C4-2B (cell line): ENCODE measurements at regions not wholly inside any gene's neighbourhood (a gene's known extent, or its start where the extent isn't known, plus 50 kb on each side); places are given as distances from the start of the nearest gene placed in this dataset.

Experiments
- H3K27ac ChIP-seq: fragments of 450-650 bp; 2 replicates; pipeline ENCODE4 v1.5.1; 2017
- CTCF ChIP-seq: fragments of 450-650 bp; conservative IDR thresholded peaks from 2 replicates; pipeline ENCODE4 v1.5.1; 2017; ENCODE audit warnings: mild to moderate bottlenecking
- ZFX ChIP-seq: fragments of 450-650 bp; IDR thresholded peaks from 2 replicates; pipeline ENCODE4 v1.6.1; 2017

DNA sequence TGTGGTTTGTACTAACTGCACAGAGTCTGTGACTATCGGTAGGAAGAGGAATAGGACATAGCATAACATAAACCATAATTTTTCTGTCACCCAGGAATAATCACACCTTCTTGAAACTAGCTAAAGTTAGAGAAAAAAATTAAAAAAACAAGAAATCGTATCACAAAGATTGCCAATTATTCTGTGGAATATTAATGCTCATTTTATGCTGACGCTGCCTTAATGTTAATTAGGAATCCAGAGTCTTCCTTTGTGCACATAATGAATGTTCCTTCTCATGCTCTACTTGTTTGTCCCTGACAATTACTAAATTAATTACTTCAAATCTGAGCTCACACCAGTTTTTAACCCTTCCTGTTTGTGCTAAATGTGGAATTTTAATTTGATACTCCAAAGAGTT, 772.7 kb upstream of the EPHA5 start:
- TF ChIP-seq CTCF (no peak), ZFX (no peak)
- H3K27ac ChIP-seq: no peak overlapping the region

DNA sequence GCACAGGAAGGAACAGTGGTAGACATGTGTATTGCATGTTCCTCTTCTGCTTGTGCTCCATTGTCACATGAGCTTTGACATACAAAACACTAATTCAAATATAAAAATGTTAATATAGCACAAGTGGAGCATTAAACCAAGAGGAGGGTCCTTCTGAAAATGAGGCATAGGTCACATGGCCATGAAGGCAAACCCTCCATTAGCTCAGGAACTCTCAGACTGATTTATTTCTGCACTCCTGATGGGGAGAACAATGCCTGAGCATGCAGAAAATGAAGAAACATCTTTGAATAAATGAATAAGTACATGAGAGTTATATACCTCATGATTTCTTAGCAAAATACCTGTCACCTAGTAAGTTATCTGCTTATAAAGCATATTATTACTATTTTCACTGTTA, 769.2 kb upstream of the EPHA5 start:
- H3K27ac ChIP-seq: no peak overlapping the region
- TF ChIP-seq CTCF: no peak; the same call in 1 of the 2 replicates

- no peak for TF ChIP-seq ZFX
- TF ChIP-seq CTCF: no peak
- no peak overlapping the region for H3K27ac ChIP-seq
These were observed 763.4 kb upstream of the EPHA5 start for GRCh38 chr4:66433706-66434105.

DNA sequence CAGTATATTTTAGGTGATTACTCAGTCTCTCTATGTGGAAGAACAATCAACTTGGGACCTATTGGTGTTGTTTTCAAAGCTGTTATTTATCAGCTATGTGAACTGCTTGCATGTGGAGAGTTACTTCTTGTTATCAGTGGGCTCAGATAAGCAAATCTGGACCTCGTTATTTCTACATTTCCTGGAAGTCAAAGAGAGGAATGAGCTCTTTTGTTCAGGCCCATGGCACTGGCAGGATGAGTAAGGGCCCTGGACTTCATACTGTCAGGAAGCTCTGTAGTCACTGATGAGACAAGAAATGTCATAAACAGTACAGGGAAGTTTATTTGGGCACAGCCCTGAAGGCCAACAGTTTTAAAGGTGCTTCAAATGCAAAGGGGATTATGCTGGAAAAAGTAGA, 760.6 kb upstream of the EPHA5 start:
- TF ChIP-seq ZFX: no peak
- TF ChIP-seq CTCF: no peak
- H3K27ac ChIP-seq: no peak overlapping the region

GRCh38 chr4:66429276-66429675, 759.0 kb upstream of the EPHA5 start:
- no peak for TF ChIP-seq ZFX
- TF ChIP-seq CTCF: no peak
- no peak overlapping the region for H3K27ac ChIP-seq

DNA sequence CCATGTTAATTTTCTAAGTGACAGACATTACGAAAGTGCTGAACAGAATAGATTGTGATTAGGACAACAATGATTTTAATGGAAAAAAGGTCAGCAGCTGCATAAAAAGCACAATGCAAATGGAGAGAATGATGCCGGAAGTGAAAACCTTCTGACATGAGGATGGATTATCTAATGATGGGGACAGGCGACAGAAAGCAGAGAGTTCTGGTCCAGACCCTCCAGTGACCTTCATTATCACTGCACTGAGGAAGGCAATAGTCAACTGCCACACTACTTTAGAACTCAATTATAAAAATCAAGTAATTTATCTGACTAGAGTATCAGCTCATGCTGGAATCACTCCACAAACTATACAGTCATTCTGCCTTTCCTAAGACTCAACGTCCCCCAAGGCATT, 746.1 kb upstream of the EPHA5 start:
- TF ChIP-seq CTCF (no peak), ZFX (no peak)
- no peak overlapping the region for H3K27ac ChIP-seq

- TF ChIP-seq CTCF: no peak
- TF ChIP-seq ZFX: no peak
These were observed 733.9 kb upstream of the EPHA5 start for GRCh38 chr4:66404141-66404540.

DNA sequence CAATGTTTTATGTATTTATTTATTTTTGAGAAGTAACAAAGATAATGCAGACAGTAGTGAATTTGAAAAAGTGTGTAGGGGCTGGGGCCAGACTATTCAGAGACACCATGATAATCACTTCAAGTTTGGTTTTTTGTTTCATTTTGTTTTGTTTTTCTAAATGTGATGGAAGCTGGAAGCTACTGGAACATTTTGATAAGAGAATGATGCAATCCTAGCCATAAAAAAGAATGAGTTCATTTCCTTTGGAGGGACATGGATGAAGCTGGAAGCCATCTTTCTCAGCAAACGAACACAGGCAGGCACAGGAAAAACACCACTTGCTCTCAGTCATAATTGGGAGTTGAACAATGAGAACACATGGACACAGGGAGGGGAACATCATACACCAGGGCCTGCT, 706.6 kb upstream of the EPHA5 start:
- no peak overlapping the region for H3K27ac ChIP-seq
- TF ChIP-seq CTCF: no peak
- no peak for TF ChIP-seq ZFX

More at GRCh38 chr4:66404141-66404540, 733.9 kb upstream of the EPHA5 start:
- H3K27ac ChIP-seq: no peak overlapping the region
